HL-60 (cell line): ENCODE measurements at regions not wholly inside any gene's neighbourhood (a gene's known extent, or its start where the extent isn't known, plus 50 kb on each side); places are given as distances from the start of the nearest gene placed in this dataset.

Experiments used
- CTCF ChIP-seq: IDR thresholded peaks from one replicate; pipeline ENCODE4 v1.5.1; 2011; ENCODE audit warnings: low read length, control low read depth, inconsistent platforms; ENCODE audit not compliant: insufficient read depth
- GABPA ChIP-seq: IDR thresholded peaks from 2 replicates; pipeline ENCODE4 v1.6.1; 2012; ENCODE audit warnings: low read depth
- POLR2AphosphoS5 ChIP-seq: IDR thresholded peaks from 2 replicates; pipeline ENCODE4 v1.6.1; 2012; ENCODE audit warnings: low read depth

- TF ChIP-seq CTCF (no peak), GABPA (no peak), POLR2AphosphoS5 (no peak)
Observed at GRCh38 chr14:48991141-48991540, 595.0 kb downstream of the RPS29 start.
